Stomach (tissue), 8 donors: ENCODE measurements at regions not wholly inside any gene's neighbourhood (a gene's known extent, or its start where the extent isn't known, plus 50 kb on each side); places are given as distances from the start of the nearest gene placed in this dataset.
A peak's percentile ranks its signal among the peaks of the same experiment; 100 is the strongest.

Experiments used
- DNase-seq, 2 donors: peaks; one replicate each; pipeline versions ENCODE4 v3.0.0 to v3.0.0-alpha.2; 2013 to 2019
- H3K27ac ChIP-seq, 5 donors: fragments of 200-600 bp in 4 of 5; sonication (generic) in 4 of 5; one replicate each; pipeline ENCODE4 v1.5.1; 2013 to 2019; ENCODE audit warnings: mild to moderate bottlenecking in 1 of 5, moderate library complexity in 1 of 5
- H3K27me3 ChIP-seq, 3 donors: fragments of 200-600 bp; sonication (generic); one replicate each; pipeline ENCODE4 v1.5.1; 2017 to 2019; ENCODE audit warnings: mixed run types in 1 of 3
- H3K36me3 ChIP-seq, 4 donors: fragments of 200-600 bp; sonication (generic); 1 replicate in 3 of 4; 2 replicates in 1 of 4; pipeline ENCODE4 v1.5.1; 2016 to 2019
- H3K4me1 ChIP-seq, 4 donors: fragments of 200-600 bp; sonication (generic); one replicate each; pipeline ENCODE4 v1.5.1; 2016 to 2019
- H3K4me3 ChIP-seq, 4 donors: fragments of 200-600 bp; sonication (generic) in 3 of 4; one replicate each; pipeline ENCODE4 v1.5.1; 2016 to 2019; ENCODE audit warnings: mild to moderate bottlenecking in 1 of 4
- H3K9me3 ChIP-seq, 4 donors: fragments of 200-600 bp; sonication (generic); one replicate each; pipeline ENCODE4 v1.5.1; 2016 to 2019
- CTCF ChIP-seq, 7 experiments: fragments of 450-650 bp in 4 of 7; fragments of 200-600 bp in 3 of 7; sonication (generic) in 3 of 7; IDR thresholded peaks; one replicate each; pipeline ENCODE4 v1.5.1; 2016 to 2019; ENCODE audit warnings: antibody characterized with exemption in 7 of 7, control low read depth in 2 of 7, mild to moderate bottlenecking in 1 of 7
- EP300 ChIP-seq: sonication (generic); formaldehyde crosslinking; IDR thresholded peaks from one replicate; pipeline ENCODE4 v1.6.1; 2017; ENCODE audit warnings: antibody characterized with exemption
- POLR2A ChIP-seq, 4 donors: fragments of 450-650 bp; IDR thresholded peaks; one replicate each; pipeline ENCODE4 v1.6.1; 2016; ENCODE audit warnings: antibody characterized with exemption in 4 of 4, control low read depth in 2 of 4, mild to moderate bottlenecking in 1 of 4, moderate library complexity in 1 of 4
- POLR2AphosphoS5 ChIP-seq, 3 donors: sonication (generic); formaldehyde crosslinking; IDR thresholded peaks; one replicate each; pipeline ENCODE4 v1.6.1; 2016; ENCODE audit warnings: antibody characterized with exemption in 3 of 3
- WGBS, 5 donors: extraction: QIAGEN DNeasy Blood & Tissue Kit in 3 of 5; methylation state at CpG; one replicate each; pipeline versions ENCODE4 v1.1.5 to v1.1.7; 2013 to 2018; 5-methylcytosine and 5-hydroxymethylcytosine counted together
- intact Hi-C: fragments of 100-400 bp; cut with DNase I; formaldehyde crosslinking; loops from one replicate; pipeline ENCODE4 v1.15.1; 2023; ENCODE audit warnings: low total_unique reads
- donor health status: healthy with polysubstance abuse.
- donor health status: Bipolar disorder and iron deficiency.
- donor health status: healthy.

GRCh38 chr13:89930861-89931260, 1416.6 kb upstream of the MIR17HG start:
- no peak for TF ChIP-seq POLR2AphosphoS5 (IDR thresholded peaks at IDR 0.05)
- no peak for TF ChIP-seq CTCF (IDR thresholded peaks at IDR 0.05)
- TF ChIP-seq POLR2A (IDR thresholded peaks at IDR 0.05), result no peak
- no peak for TF ChIP-seq EP300
- Histone ChIP-seq H3K27me3 (no peaks in the 10 kb centered on the region), H3K27ac (no peak overlapping the region), H3K36me3 (no peaks in the 10 kb centered on the region), H3K4me1 (no peaks in the 10 kb centered on the region), H3K4me3 (no peak overlapping the region), H3K9me3 (no peaks in the 10 kb centered on the region)
- DNase-seq, result peak in 1 of 2 donors; percentile 5
- intact Hi-C loops, result no loop called here
- 47 to 65% (median 58%) methylated on average over 2 of the region's 2 CpGs for WGBS, 5 donors

GRCh38 chr13:89932902-89933301, 1414.6 kb upstream of the MIR17HG start:
- H3K9me3 ChIP-seq, result no peaks in the 10 kb centered on the region
- TF ChIP-seq CTCF (IDR thresholded peaks at IDR 0.05) (no peak), EP300 (no peak), POLR2A (IDR thresholded peaks at IDR 0.05) (no peak), POLR2AphosphoS5 (IDR thresholded peaks at IDR 0.05) (no peak)
- no peaks in the 10 kb centered on the region for H3K36me3 ChIP-seq
- intact Hi-C loops, result no loop called here
- no peak for DNase-seq
- H3K27ac ChIP-seq, result no peak overlapping the region
- no peaks in the 10 kb centered on the region for H3K4me1 ChIP-seq
- 78 to 94% (median 87%) methylated on average over 8 of the region's 8 CpGs for WGBS, 5 donors
- no peak overlapping the region for H3K4me3 ChIP-seq
- no peaks in the 10 kb centered on the region for H3K27me3 ChIP-seq

- TF ChIP-seq CTCF (IDR thresholded peaks at IDR 0.05) (no peak), POLR2AphosphoS5 (IDR thresholded peaks at IDR 0.05) (no peak), EP300 (no peak), POLR2A (IDR thresholded peaks at IDR 0.05) (no peak)
- WGBS, 5 donors, result 75 to 85% (median 80%) methylated on average over 4 of the region's 4 CpGs
Measured at GRCh38 chr13:89936256-89936655, 1411.2 kb upstream of the MIR17HG start.

GRCh38 chr13:89937420-89937819, 1410.1 kb upstream of the MIR17HG start:
- Histone ChIP-seq H3K27me3 (no peaks in the 10 kb centered on the region), H3K36me3 (no peaks in the 10 kb centered on the region), H3K9me3 (no peaks in the 10 kb centered on the region), H3K4me3 (no peak overlapping the region), H3K27ac (no peak overlapping the region), H3K4me1 (no peaks in the 10 kb centered on the region)
- DNase-seq, result no peak
- TF ChIP-seq EP300 (no peak), CTCF (IDR thresholded peaks at IDR 0.05) (no peak), POLR2A (IDR thresholded peaks at IDR 0.05) (no peak), POLR2AphosphoS5 (IDR thresholded peaks at IDR 0.05) (no peak)
- intact Hi-C loops, result no loop called here
- WGBS, 5 donors, result 74 to 88% (median 86%) methylated on average over 3 of the region's 3 CpGs

More at GRCh38 chr13:89936256-89936655, 1411.2 kb upstream of the MIR17HG start:
- Histone ChIP-seq H3K36me3 (no peaks in the 10 kb centered on the region), H3K4me1 (no peaks in the 10 kb centered on the region), H3K27ac (no peak overlapping the region), H3K4me3 (no peak overlapping the region), H3K9me3 (no peaks in the 10 kb centered on the region), H3K27me3 (no peaks in the 10 kb centered on the region)
- intact Hi-C loops, result no loop called here
- DNase-seq, result no peak
